Vagina (tissue), 2 donors: ENCODE measurements at regions not wholly inside any gene's neighbourhood (a gene's known extent, or its start where the extent isn't known, plus 50 kb on each side); places are given as distances from the start of the nearest gene placed in this dataset.

Source experiments
- DNase-seq, 2 donors: peaks; one replicate each; pipeline ENCODE4 v3.0.0-alpha.2; 2017; ENCODE audit errors: extremely low spot score in 2 of 2
- H3K27ac ChIP-seq: fragments of 200-600 bp; sonication (generic); one replicate; pipeline ENCODE4 v1.5.1; 2019
- H3K27me3 ChIP-seq: fragments of 200-600 bp; sonication (generic); one replicate; pipeline ENCODE4 v1.5.1; 2019
- H3K36me3 ChIP-seq, 2 donors: fragments of 200-600 bp; sonication (generic); one replicate each; pipeline ENCODE4 v1.5.1; 2017 to 2019
- H3K4me1 ChIP-seq: fragments of 200-600 bp; sonication (generic); one replicate; pipeline ENCODE4 v1.5.1; 2019
- H3K4me3 ChIP-seq, 2 donors: fragments of 200-600 bp; sonication (generic); 1 replicate in 1 of 2; 2 replicates in 1 of 2; pipeline ENCODE4 v1.5.1; 2016 to 2019
- H3K9me3 ChIP-seq: fragments of 200-600 bp; sonication (generic); one replicate; pipeline ENCODE4 v1.5.1; 2019
- POLR2A ChIP-seq, 2 donors: fragments of 450-650 bp; IDR thresholded peaks; one replicate each; pipeline ENCODE4 v1.6.1; 2017; ENCODE audit warnings: antibody characterized with exemption in 2 of 2, mild to moderate bottlenecking in 2 of 2, moderate library complexity in 2 of 2
- POLR2AphosphoS5 ChIP-seq, 2 donors: sonication (generic); formaldehyde crosslinking; IDR thresholded peaks; one replicate each; pipeline ENCODE4 v1.9.0; 2017; ENCODE audit warnings: antibody characterized with exemption in 2 of 2, mild to moderate bottlenecking in 2 of 2, low read depth in 1 of 2; ENCODE audit not compliant: insufficient read depth in 1 of 2
- intact Hi-C: fragments of 100-400 bp; cut with DNase I; formaldehyde crosslinking; loops from one replicate; pipeline ENCODE4 v1.15.1; 2023
- TF ChIP-seq, protein P1 (sequence below), 3 experiments: fragments of 450-650 bp in 2 of 3; fragments of 200-600 bp in 1 of 3; sonication (generic) in 1 of 3; IDR thresholded peaks; one replicate each; pipeline ENCODE4 v1.5.1; 2017 to 2019; ENCODE audit warnings: antibody characterized with exemption in 3 of 3, mild to moderate bottlenecking in 2 of 3, moderate library complexity in 2 of 3

GRCh38 chr13:73754241-73754640 is 380.0 kb downstream of the KLF12 start:
- Histone ChIP-seq H3K36me3 (no peaks in the 10 kb centered on the region), H3K27ac (no peak overlapping the region), H3K4me3 (no peak overlapping the region), H3K27me3 (no peaks in the 10 kb centered on the region), H3K9me3 (no peaks in the 10 kb centered on the region), H3K4me1 (no peaks in the 10 kb centered on the region)
- intact Hi-C loops: loop anchor here (10.0 kb wide), 1 partner anchor 1471 kb away; no protein-coding TSS in a partner anchor
- TF ChIP-seq POLR2AphosphoS5 (IDR thresholded peaks at IDR 0.05; ENCODE audit: insufficient read depth in 1 of 2, low read depth in 1 of 2): no peak
- no peak for TF ChIP-seq POLR2A (IDR thresholded peaks at IDR 0.05)
- TF ChIP-seq, protein P1, sequence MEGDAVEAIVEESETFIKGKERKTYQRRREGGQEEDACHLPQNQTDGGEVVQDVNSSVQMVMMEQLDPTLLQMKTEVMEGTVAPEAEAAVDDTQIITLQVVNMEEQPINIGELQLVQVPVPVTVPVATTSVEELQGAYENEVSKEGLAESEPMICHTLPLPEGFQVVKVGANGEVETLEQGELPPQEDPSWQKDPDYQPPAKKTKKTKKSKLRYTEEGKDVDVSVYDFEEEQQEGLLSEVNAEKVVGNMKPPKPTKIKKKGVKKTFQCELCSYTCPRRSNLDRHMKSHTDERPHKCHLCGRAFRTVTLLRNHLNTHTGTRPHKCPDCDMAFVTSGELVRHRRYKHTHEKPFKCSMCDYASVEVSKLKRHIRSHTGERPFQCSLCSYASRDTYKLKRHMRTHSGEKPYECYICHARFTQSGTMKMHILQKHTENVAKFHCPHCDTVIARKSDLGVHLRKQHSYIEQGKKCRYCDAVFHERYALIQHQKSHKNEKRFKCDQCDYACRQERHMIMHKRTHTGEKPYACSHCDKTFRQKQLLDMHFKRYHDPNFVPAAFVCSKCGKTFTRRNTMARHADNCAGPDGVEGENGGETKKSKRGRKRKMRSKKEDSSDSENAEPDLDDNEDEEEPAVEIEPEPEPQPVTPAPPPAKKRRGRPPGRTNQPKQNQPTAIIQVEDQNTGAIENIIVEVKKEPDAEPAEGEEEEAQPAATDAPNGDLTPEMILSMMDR (IDR thresholded peaks at IDR 0.05): no peak
- no peak for DNase-seq

- TF ChIP-seq, protein P1 (IDR thresholded peaks at IDR 0.05): no peak
- intact Hi-C loops: loop anchor here (10.0 kb wide), 1 partner anchor 1474 kb away; no protein-coding TSS in a partner anchor
- Histone ChIP-seq H3K4me1 (no peaks in the 10 kb centered on the region), H3K4me3 (no peak overlapping the region), H3K9me3 (no peaks in the 10 kb centered on the region), H3K27me3 (no peaks in the 10 kb centered on the region), H3K36me3 (no peaks in the 10 kb centered on the region), H3K27ac (no peak overlapping the region)
- no peak for DNase-seq
Observed at GRCh38 chr13:73751290-73751689, 382.9 kb downstream of the KLF12 start.

- no peak for DNase-seq
- intact Hi-C loops: no loop called here
- no peaks in the 10 kb centered on the region for H3K9me3 ChIP-seq
- H3K27me3 ChIP-seq: no peaks in the 10 kb centered on the region
- no peak overlapping the region for H3K27ac ChIP-seq
- H3K4me1 ChIP-seq: no peaks in the 10 kb centered on the region
- no peak for TF ChIP-seq POLR2AphosphoS5 (IDR thresholded peaks at IDR 0.05; ENCODE audit: insufficient read depth in 1 of 2, low read depth in 1 of 2)
- TF ChIP-seq, protein P1 (IDR thresholded peaks at IDR 0.05): no peak
- no peak for TF ChIP-seq POLR2A (IDR thresholded peaks at IDR 0.05)
- no peak overlapping the region for H3K4me3 ChIP-seq
- no peaks in the 10 kb centered on the region for H3K36me3 ChIP-seq
Observed at GRCh38 chr13:73748404-73748803, 385.8 kb downstream of the KLF12 start.

DNA sequence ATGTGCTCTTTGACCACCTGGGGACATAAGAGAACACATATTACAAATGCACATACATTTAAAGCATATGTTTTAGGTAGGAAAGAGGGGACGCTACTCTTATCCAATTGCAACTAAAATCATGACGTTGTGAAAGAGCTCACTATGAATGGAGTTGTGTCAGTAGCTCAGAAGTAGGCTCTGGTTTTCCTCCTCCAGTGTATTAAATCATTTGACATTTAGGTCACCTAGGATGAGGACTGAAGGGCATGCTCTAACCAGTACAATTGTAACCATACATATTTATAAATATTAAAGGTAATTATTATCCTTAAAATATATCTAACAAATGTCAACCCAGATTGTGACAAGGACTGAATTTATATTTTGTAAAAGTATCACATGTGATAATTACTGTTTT is 389.0 kb downstream of the KLF12 start:
- Histone ChIP-seq H3K27ac (no peak overlapping the region), H3K36me3 (no peaks in the 10 kb centered on the region), H3K4me1 (no peaks in the 10 kb centered on the region), H3K4me3 (no peak overlapping the region), H3K9me3 (no peaks in the 10 kb centered on the region), H3K27me3 (no peaks in the 10 kb centered on the region)
- DNase-seq: no peak
- TF ChIP-seq POLR2A (IDR thresholded peaks at IDR 0.05) (no peak), POLR2AphosphoS5 (IDR thresholded peaks at IDR 0.05; ENCODE audit: insufficient read depth in 1 of 2, low read depth in 1 of 2) (no peak)
- TF ChIP-seq, protein P1 (IDR thresholded peaks at IDR 0.05): no peak
- intact Hi-C loops: no loop called here

DNA sequence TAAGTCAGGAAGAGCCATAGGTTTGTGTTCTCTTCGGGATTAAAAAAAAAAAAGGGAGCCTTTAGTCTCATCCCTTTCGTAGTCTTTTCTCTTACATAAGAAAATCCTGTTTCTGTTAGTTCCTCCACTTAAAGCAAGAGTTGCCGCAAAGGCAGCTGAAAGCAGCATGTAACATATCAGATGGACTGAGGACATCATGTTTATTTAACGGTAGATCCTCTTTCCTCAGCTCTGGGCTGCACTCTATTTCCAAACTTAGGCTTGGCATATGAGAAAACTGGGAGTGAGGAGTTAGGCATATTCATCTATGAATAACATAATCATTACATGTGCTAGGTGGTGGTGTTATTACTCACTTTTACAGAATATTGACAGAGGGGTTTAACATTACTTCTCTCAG is 391.2 kb downstream of the KLF12 start:
- DNase-seq: no peak
- TF ChIP-seq POLR2AphosphoS5 (IDR thresholded peaks at IDR 0.05; ENCODE audit: insufficient read depth in 1 of 2, low read depth in 1 of 2) (no peak), POLR2A (IDR thresholded peaks at IDR 0.05) (no peak)
- TF ChIP-seq, protein P1 (IDR thresholded peaks at IDR 0.05): no peak
- intact Hi-C loops: no loop called here
- no peaks in the 10 kb centered on the region for H3K36me3 ChIP-seq
- H3K4me1 ChIP-seq: no peaks in the 10 kb centered on the region
- no peaks in the 10 kb centered on the region for H3K9me3 ChIP-seq
- no peaks in the 10 kb centered on the region for H3K27me3 ChIP-seq
- no peak overlapping the region for H3K4me3 ChIP-seq
- no peak overlapping the region for H3K27ac ChIP-seq
